Ovary (tissue), 3 donors: ENCODE measurements at regions not wholly inside any gene's neighbourhood (a gene's known extent, or its start where the extent isn't known, plus 50 kb on each side); places are given as distances from the start of the nearest gene placed in this dataset.

Experiments used
- CTCF ChIP-seq, 3 donors: fragments of 450-650 bp in 2 of 3; fragments of 200-600 bp in 1 of 3; IDR thresholded peaks; one replicate each; pipeline versions ENCODE4 v1.5.1 to v1.8.0; 2016 to 2022; ENCODE audit warnings: antibody characterized with exemption in 3 of 3, mild to moderate bottlenecking in 1 of 3
- POLR2A ChIP-seq: fragments of 450-650 bp; IDR thresholded peaks from one replicate; pipeline ENCODE4 v1.6.1; 2017; ENCODE audit warnings: antibody characterized with exemption, mild to moderate bottlenecking, moderate library complexity
- donor health status: DM: no; HTN: no; CAD: no.

GRCh38 chr5:44707721-44708120 lies 101.0 kb upstream of the MRPS30 start:
- TF ChIP-seq CTCF (IDR thresholded peaks at IDR 0.05) (no peak), POLR2A (no peak)
